ENCODE measurements at regions not wholly inside any gene's neighbourhood (a gene's known extent, or its start where the extent isn't known, plus 50 kb on each side); places are given as distances from the start of the nearest gene placed in this dataset.

DNA sequence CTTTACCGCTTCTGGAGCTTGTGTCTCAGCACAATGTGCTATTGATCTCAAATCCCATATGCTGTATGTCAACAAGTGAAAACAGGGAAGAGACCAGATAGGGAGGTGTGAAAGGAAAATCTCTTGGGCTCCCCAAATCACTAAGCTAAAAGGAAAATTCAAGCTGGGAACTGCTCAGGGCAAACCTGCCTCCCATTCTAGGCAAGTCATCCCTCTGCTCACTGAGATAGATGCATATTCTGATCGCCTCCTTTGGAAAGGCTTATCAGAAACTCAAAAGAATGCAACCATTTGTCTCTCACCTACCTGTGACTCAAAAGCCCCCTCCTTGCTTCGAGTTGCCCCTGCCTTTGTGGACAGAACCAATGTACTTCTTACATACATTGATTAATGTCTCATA is 161.1 kb upstream of the LYZL1 start:
- no peaks in the 10 kb centered on the region for H3K36me3 Mint-ChIP-seq
- DNase-seq (ENCODE audit: low spot score in 2 of 2) = no peak
- H3K9me3 Mint-ChIP-seq = no peaks in the 10 kb centered on the region
- no peak for ATAC-seq
- no peak overlapping the region for H3K27ac Mint-ChIP-seq

DNA sequence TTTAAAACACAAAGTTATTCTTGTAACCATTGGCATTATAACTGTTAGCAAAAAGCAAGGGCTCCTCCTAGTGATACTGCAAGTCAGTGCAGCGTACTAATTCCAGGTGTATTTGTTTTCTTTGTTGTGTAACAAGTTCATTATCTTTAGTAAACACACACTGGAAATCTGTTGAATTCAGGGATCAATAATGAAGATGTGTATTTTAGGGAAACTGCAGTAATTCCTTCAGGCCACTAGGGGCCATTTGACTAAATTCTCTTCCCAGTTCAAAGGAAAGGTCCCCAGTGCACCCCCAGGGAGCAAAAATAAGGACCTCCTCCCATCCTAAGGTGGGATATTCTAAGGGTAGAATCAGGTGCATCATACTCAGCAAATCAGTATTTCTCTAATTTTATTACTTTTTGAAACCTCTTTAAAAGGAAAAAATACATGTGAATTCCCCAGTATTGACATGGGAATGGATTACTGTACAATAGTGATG is 158.6 kb upstream of the LYZL1 start:
- Mint-ChIP-seq H3K27ac (no peak overlapping the region), H3K36me3 (no peaks in the 10 kb centered on the region), H3K9me3 (no peaks in the 10 kb centered on the region)
- DNase-seq (ENCODE audit: low spot score in 2 of 2) = no peak
- no peak for ATAC-seq

DNA sequence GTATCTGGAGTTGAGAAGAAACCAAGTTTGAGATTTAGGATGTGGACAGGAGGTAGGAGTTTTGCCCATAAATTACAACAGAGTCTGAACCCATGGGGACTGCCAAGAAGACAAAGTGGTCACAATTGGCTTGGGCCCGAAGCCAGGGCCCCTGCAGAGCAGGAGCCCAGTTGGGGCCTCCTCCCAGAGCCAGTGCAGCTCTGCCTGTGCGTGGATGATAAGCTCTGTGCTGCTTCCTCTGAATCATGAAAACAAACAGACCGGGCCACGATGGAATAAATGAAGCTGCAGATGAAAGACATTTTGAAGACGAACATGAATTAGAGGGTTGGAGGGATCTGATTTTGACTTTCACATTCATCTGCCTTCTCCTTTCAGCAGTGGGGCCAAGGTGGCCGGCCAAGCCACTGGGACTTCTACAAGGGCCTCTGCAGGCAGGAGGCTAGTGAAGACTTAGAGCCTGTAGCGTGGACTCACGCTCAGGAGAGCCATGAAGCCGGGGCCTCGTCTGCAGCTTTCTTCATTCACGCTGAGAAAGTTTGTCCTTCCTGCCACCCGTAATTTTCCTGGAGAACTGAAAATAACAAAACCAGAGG is 156.8 kb upstream of the LYZL1 start:
- Mint-ChIP-seq H3K36me3 (no peaks in the 10 kb centered on the region), H3K27ac (no peak overlapping the region), H3K9me3 (no peaks in the 10 kb centered on the region)
- no peak for DNase-seq (ENCODE audit: low spot score in 2 of 2)
- ATAC-seq = no peak

DNA sequence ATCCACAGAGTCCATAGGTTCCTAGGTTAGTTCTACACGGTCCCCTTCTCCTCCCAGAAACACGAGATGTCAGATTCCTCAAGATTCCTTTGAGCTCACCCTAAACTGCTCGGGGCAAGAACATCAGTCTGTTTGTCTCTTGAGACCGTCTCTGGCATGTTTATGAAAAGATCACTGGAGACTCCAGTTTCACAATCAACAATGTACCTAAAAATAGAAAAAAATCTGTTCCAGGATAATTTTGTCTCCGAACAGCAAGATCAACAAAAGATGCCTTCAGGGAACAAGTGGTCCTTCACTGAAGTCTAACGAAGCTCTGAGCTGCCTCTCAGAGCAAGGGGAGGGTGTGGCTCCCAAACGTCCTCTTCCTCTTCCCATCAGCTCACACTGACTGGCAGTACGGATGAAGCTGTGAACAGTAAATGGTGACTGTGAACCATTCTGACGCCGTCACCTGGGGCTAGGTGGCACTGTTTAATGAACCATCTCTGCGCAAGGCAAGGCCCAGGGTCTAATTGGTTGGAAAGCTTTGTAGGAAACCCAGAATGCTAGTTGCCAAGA is 156.2 kb upstream of the LYZL1 start:
- DNase-seq (ENCODE audit: low spot score in 2 of 2) (no peak), ATAC-seq (no peak)
- Mint-ChIP-seq H3K36me3 (no peaks in the 10 kb centered on the region), H3K27ac (no peak overlapping the region), H3K9me3 (no peaks in the 10 kb centered on the region)

DNA sequence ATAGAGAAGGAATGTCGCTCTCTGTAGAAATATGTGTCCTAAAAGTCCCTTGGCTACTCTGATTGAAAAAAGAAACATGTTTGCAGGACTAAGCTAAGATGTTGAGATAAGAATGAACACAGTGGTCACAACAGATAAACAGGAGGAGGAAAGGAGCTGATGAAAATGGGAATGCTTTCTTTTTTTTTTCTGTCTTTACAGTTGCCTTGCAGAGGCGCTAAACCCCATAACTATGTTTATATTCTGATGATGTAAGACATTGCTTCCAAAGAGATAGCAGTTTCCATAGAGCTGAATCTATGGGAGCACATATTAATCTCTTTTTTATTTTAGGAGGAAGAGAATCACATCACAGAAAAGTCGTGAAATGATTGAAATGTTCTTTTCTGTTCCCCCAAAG is 153.5 kb upstream of the LYZL1 start:
- DNase-seq (ENCODE audit: low spot score in 2 of 2) (no peak), ATAC-seq (no peak)
- Mint-ChIP-seq H3K9me3 (no peaks in the 10 kb centered on the region), H3K36me3 (no peaks in the 10 kb centered on the region), H3K27ac (no peak overlapping the region)

DNA sequence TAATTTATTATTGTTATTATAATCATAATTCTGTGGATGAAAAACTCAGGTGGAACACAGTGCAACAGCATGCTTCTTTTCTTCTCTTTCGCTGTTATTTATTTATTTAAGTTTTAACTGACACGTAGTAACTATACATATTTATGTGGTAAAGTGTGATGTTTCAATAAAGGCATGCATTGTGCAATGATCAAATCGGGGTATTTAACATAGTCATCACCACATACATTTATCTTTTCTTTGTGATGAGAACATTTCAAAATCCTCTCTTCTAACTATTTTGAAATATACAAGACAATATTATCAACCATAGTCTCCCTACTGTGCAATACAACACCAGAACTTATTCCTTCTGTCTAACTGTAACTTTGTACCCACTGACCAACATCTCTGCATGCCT is 152.5 kb upstream of the LYZL1 start:
- Mint-ChIP-seq H3K27ac (no peak overlapping the region), H3K36me3 (no peaks in the 10 kb centered on the region), H3K9me3 (no peaks in the 10 kb centered on the region)
- ATAC-seq = no peak
- no peak for DNase-seq (ENCODE audit: low spot score in 2 of 2)

DNA sequence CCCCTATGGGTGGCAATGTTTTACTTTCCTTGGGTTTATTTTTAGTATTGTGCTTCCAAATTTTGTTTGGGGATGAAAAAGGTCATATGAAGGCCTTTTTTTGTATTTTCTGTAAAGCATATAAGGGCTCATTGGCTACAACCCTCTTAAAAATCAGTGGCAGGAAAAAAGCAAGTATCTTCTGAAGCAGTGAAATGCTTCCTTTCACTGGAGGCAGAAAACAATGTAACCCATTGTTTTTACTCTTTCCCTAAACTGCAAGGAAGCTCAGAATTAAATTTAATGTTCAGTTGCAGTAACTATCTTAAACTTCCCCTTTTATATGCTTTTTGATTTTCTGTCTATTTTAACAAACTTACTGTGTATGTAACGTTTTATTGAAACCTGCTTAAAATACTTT is 148.7 kb upstream of the LYZL1 start:
- Mint-ChIP-seq H3K36me3 (no peaks in the 10 kb centered on the region), H3K9me3 (peaks cover 0 to 4% of the 10 kb centered on the region in 2 donors), H3K27ac (no peak overlapping the region)
- ATAC-seq (no peak), DNase-seq (ENCODE audit: low spot score in 2 of 2) (no peak)

DNA sequence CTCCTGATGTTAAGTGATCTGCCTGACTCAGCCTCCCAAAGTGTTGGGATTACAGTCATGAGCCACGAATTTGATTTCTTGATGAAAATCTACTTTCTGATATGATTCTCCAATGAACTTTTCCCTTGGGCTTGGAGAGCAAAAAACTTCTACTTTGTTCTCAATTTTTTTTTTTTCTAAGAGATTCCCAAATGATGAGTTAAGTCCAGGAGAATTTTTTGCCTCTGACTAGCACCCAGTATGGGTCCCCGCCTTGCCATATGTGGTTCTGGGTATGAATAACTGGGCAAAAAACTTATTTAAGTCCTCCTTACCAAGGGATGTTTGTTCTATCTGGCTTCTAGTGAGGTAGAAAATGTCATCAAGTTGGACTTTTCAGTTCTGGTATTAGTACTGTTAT is 147.9 kb upstream of the LYZL1 start:
- Mint-ChIP-seq H3K9me3 (peaks cover 0 to 4% of the 10 kb centered on the region in 2 donors), H3K27ac (no peak overlapping the region), H3K36me3 (no peaks in the 10 kb centered on the region)
- ATAC-seq = no peak
- DNase-seq (ENCODE audit: low spot score in 2 of 2) = no peak

DNA sequence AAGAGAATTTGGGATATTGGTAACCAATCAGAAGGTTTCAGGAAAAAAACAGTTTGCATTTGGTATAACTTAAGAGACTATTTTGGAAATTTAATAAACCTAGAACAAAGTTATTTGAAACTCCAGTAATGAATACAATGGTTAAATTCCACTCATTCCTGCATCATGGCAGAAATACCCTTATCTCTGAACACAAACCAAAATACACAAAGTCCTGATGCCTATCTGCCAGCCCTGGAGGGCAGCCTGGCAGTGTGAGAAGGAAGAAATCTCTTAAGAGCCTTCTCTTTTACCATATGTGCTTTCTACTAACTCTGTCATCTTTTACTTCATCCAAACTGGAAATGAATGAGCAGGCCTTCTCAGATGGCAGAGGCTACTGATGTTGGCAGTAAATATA is 147.1 kb upstream of the LYZL1 start:
- H3K36me3 Mint-ChIP-seq = no peaks in the 10 kb centered on the region
- DNase-seq (ENCODE audit: low spot score in 2 of 2) (no peak), ATAC-seq (no peak)
- no peak overlapping the region for H3K27ac Mint-ChIP-seq
- H3K9me3 Mint-ChIP-seq = peaks cover 0 to 4% of the 10 kb centered on the region in 2 donors

DNA sequence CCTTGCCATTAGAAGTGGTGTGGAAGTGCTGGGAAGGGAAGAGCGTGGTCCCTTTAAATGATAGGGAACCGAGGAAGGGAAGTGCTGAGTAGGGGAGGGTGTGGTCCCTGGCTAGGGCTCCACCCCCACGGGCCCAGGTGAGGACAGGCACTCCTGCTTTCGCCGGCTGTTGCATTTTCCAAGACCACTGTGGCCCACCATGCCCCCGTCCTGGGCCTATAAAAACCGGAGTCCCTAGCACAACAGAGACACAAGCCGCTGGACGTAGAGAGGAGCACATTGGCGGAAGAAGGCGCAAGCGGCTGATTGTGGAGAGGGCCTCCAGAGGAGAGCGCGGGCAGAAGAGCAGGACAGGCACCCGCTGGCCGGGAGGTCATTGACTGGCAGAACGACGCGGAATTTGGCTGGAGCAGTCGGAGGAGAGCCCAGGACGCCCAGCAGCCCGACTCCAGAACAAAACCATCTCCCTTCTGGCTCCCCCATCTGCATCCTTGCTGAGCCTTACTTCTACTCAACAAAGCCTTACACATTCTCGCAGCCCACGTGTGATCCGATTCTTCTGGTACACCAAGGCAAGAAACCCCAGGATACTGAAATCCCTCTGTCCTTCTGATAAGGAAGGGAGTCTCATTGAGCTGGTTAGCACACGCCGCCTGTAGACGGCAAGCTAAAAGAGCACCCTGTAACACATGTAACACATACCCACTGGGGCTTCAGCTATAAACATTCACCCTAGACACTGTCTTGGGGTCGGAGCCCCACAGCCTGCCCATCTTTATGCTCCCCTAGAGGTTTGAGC is 146.2 kb upstream of the LYZL1 start:
- Mint-ChIP-seq H3K27ac (no peak overlapping the region), H3K9me3 (peaks cover 0 to 4% of the 10 kb centered on the region in 2 donors), H3K36me3 (no peaks in the 10 kb centered on the region)
- no peak for ATAC-seq
- DNase-seq (ENCODE audit: low spot score in 2 of 2) = no peak

DNA sequence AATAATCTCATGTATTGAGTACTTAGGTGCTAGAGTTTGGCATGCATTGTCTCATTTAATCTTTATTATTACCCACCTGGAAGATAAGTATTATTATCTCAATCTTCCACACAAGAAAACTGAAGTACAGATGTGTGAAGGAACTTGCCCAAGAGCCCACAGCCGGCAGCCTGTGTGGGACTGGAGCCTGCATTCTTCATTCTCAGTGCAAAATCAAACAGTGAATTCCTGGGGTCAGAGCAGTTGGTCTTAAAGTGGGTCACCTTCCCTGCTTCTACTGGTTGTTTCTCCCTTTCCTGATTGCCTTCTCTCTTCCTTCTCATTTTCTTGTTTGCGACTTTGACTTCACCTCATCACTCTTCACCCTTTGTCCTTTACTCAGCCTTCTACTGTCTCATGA is 144.7 kb upstream of the LYZL1 start:
- Mint-ChIP-seq H3K36me3 (no peaks in the 10 kb centered on the region), H3K27ac (no peak overlapping the region), H3K9me3 (peaks cover 0 to 4% of the 10 kb centered on the region in 2 donors)
- DNase-seq (ENCODE audit: low spot score in 2 of 2) (no peak), ATAC-seq (no peak)

DNA sequence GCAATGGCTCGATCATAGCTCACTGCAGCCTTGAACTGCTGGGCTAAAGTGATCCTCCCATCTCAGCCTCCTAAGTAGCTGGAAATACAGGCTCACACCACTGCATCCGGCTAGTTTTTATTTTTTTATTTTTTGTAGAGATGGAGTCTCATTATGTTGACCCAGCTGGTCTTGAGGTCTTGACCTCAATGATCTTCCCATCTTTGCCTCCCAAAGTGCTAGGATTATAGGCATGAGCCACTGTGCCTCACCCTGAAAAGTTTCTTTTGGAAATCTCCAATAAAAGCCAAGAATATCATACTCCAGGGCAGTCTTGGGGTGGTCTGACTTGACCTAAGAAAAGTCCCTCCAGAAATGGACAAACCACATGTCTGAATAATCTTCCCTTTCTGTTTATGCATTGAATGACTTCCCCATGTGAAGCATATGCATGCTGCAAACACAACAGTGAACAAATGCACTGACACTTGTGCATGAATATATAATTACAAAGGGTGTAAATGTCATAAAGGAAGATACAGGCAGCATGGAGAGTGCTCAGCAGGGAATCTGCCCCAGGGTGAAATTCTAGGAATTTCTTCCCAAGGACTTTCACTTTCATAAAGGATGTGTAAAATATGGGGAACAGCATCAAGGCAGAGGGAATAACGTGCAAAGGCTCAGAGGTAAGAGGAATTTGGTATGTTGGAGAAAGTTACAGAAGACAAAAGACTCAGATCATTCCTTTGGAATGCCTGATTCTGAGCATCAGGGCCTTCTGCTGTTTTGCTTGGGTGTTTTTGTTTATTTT is 142.4 kb upstream of the LYZL1 start:
- Mint-ChIP-seq H3K9me3 (peaks cover 0 to 4% of the 10 kb centered on the region in 2 donors), H3K36me3 (no peaks in the 10 kb centered on the region), H3K27ac (no peak overlapping the region)
- no peak for DNase-seq (ENCODE audit: low spot score in 2 of 2)
- ATAC-seq = no peak

DNA sequence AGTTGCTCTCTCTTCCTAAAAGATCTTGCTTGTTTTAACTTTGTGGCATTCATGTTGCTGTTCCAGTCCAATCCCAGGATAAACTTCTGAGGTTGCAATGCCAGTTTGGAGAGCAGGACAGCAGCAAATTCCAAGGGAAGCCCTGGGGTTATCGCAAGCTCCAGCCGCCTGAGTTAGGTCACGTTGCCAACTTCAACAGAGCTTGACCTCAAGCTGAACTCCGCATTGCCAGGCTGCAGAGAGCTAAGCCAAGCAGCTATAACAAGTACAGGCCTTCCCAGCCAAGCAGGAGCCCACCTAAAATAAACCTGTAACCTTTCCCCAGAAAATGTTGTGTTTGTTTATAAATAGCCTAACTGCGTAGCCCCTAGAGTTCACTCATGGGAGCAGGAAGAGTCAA is 138.9 kb upstream of the LYZL1 start:
- Mint-ChIP-seq H3K36me3 (no peaks in the 10 kb centered on the region), H3K9me3 (no peaks in the 10 kb centered on the region), H3K27ac (no peak overlapping the region)
- ATAC-seq (no peak), DNase-seq (ENCODE audit: low spot score in 2 of 2) (no peak)

DNA sequence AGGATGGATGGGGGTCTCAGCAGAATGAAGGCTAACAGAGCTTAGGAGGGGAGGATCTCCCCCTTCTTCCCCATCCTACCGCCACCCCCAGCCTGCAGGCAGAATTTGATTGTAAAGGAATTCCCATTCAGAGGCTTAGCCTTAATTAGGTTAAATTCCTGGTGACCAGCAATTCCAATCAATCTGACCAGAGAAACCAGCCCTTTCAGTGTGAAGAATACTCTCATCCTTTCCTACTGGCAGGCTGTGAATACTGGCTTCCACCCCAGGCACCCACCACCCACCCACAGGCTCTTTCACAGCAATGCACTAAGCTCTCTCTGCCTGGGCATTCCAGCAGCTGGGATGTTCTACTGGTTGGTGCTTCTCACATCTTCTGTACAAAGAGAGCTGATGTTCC is 137.9 kb upstream of the LYZL1 start:
- DNase-seq (ENCODE audit: low spot score in 2 of 2) (no peak), ATAC-seq (no peak)
- no peaks in the 10 kb centered on the region for H3K9me3 Mint-ChIP-seq
- no peaks in the 10 kb centered on the region for H3K36me3 Mint-ChIP-seq
- no peak overlapping the region for H3K27ac Mint-ChIP-seq

DNA sequence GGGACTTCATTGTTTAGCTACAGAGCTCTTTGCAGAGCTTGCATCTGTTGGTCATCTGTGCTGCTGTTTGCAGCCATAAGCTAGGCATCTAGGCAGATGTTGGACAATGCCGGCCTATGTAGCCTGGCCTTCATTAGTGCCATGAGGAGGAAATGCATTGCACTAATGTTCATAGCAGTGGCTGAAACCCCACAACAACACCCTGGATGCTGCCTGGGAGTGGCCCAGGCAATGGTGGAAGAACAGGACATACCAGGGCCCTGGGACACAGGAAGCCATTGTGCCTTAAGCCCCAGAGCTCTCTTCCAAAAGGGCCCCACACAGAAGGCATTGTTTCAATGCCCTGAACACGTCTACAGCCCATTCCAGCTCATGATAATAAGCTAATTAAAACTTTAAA is 131.5 kb upstream of the LYZL1 start:
- DNase-seq (ENCODE audit: low spot score in 2 of 2) (no peak), ATAC-seq (no peak)
- Mint-ChIP-seq H3K27ac (no peak overlapping the region), H3K36me3 (no peaks in the 10 kb centered on the region), H3K9me3 (peaks cover 0 to 4% of the 10 kb centered on the region in 2 donors)

DNA sequence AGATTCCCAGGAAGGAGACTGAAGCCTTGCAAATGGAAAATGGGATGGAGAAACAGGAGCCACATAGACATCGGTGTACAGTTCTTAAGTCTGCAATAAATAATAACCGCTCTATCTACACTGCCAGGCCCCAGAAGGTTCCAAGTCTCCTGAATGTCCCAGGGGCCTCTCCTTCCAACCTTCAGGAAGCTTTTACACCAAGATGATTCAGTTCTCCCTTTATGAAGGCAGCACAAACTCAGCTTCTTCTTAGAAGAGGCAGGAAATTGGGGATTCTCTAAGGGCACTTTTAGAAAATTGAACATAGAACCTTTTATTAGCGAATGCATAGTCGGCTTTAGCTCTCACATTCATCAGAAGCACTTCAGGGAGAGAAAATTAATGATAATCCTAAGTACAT is 130.8 kb upstream of the LYZL1 start:
- DNase-seq (ENCODE audit: low spot score in 2 of 2) = no peak
- no peaks in the 10 kb centered on the region for H3K36me3 Mint-ChIP-seq
- ATAC-seq = no peak
- peaks cover 0 to 4% of the 10 kb centered on the region in 2 donors for H3K9me3 Mint-ChIP-seq
- no peak overlapping the region for H3K27ac Mint-ChIP-seq

DNA sequence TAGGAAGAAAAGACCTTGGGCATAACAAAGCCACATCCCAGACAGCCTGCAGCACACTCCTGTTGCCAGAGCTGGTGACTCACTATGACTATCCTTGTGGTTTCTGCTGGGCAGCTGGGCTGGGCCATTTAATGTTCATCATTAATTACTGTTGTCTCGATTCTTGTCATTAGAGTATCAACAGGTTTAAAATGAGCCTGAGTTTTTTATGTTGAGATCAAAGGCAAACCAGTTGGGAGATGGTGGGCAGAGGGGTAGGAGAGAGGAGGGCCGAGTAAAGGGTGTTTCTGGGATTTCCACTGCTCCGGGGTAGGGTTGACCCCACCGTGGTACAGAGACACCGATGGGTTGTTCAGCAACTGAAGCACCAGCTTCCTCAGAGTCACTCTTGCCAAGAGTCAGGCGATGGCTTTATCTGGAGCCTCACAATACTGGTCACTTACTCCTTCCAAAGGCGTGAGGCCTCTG is 128.7 kb upstream of the LYZL1 start:
- no peak for ATAC-seq

More for the DNA sequence above, 128.7 kb upstream of the LYZL1 start:
- no peak overlapping the region for H3K27ac Mint-ChIP-seq
- peaks cover 0 to 2% of the 10 kb centered on the region in 2 donors for H3K36me3 Mint-ChIP-seq
- H3K9me3 Mint-ChIP-seq = peaks cover 0 to 4% of the 10 kb centered on the region in 2 donors
- DNase-seq (ENCODE audit: low spot score in 2 of 2) = no peak

All from activated naive CD4-positive, alpha-beta T cell treated with anti-CD3 and anti-CD28 coated beads, Interleukin-2, amount 50 U/mL, for 72 hours (primary cell).